ENCODE measurements at regions not wholly inside any gene's neighbourhood (a gene's known extent, or its start where the extent isn't known, plus 50 kb on each side); places are given as distances from the start of the nearest gene placed in this dataset.

DNA sequence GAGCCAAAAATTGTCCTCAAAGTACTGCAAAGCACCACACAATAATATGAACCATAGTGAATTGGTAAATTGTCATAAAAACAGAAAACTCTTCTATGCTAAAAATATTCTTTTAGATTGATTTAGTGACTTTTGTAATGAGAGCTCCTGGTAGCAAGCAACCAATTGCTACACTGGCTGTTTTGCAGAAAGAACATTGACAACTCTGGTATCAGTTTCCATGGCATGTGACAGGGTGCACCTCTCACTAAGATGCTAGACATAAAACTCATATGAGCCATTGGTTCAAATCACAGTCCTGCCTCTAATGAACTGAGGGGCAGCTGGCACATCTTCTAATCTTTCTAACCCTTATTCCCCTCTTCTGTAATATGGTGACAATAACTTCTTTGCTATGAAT lies 212.2 kb downstream of the HS3ST1 start:
- Histone ChIP-seq H3K36me3 (no peaks in the 10 kb centered on the region), H3K9me3 (no peaks in the 10 kb centered on the region), H3K27me3 (no peaks in the 10 kb centered on the region), H3K4me1 (no peaks in the 10 kb centered on the region), H3K27ac (no peak overlapping the region), H3K4me3 (no peak overlapping the region)
- no peak for TF ChIP-seq POLR2A (IDR thresholded peaks at IDR 0.05)
- TF ChIP-seq, protein P1, sequence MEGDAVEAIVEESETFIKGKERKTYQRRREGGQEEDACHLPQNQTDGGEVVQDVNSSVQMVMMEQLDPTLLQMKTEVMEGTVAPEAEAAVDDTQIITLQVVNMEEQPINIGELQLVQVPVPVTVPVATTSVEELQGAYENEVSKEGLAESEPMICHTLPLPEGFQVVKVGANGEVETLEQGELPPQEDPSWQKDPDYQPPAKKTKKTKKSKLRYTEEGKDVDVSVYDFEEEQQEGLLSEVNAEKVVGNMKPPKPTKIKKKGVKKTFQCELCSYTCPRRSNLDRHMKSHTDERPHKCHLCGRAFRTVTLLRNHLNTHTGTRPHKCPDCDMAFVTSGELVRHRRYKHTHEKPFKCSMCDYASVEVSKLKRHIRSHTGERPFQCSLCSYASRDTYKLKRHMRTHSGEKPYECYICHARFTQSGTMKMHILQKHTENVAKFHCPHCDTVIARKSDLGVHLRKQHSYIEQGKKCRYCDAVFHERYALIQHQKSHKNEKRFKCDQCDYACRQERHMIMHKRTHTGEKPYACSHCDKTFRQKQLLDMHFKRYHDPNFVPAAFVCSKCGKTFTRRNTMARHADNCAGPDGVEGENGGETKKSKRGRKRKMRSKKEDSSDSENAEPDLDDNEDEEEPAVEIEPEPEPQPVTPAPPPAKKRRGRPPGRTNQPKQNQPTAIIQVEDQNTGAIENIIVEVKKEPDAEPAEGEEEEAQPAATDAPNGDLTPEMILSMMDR (IDR thresholded peaks at IDR 0.05): no peak
- no peak for DNase-seq
- intact Hi-C loops (cut with DNase I): no loop called here

DNA sequence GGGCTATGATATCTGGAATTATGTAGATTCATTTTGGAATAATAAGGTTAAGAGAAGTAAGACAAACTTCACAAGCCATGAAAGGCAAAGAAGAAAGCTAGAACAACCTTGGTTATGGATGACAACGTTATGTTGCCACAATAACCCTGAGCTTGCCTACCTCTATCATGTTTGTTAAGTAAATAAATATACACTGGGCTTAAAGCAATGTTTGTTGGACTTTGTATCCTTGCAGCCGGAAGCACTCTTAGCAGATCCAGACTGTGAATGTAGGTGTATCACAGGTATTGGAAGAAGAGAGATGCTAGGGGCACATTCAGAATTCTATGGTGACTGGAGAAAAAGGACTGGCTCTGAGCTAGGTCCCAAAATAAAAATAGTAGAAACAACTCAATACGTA lies 214.4 kb downstream of the HS3ST1 start:
- no peaks in the 10 kb centered on the region for H3K36me3 ChIP-seq
- no peak for DNase-seq
- WGBS, 2 donors: 71 to 84% methylated on average over 3 of the region's 3 CpGs
- H3K4me3 ChIP-seq: no peak overlapping the region
- intact Hi-C loops (cut with DNase I): no loop called here
- H3K27ac ChIP-seq: no peak overlapping the region
- TF ChIP-seq, protein P1 (IDR thresholded peaks at IDR 0.05): no peak
- TF ChIP-seq POLR2A (IDR thresholded peaks at IDR 0.05): no peak
- no peaks in the 10 kb centered on the region for H3K27me3 ChIP-seq
- H3K4me1 ChIP-seq: no peaks in the 10 kb centered on the region
- H3K9me3 ChIP-seq: no peaks in the 10 kb centered on the region

DNA sequence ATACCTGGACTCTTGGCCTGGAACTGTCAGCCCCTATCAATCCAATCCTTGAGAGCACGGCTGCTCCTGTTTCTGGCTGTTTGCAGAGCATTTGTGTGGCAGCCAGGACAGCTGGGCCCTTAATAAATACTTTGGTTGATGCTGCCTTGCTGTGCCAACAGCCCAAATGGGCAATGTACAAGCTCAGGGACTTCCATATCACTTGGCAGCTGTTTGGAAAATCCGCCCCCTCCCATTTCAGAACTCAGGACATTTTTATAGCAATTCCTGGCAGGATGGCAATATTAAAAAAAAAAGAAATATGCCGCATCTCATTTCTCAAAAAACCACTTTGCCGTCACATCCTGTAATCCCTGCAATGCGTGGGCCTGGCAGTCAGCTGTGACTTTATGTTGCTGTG lies 218.9 kb downstream of the HS3ST1 start:
- Histone ChIP-seq H3K9me3 (peaks cover 0 to 17% (median 0%) of the 10 kb centered on the region in 3 donors), H3K27me3 (no peaks in the 10 kb centered on the region), H3K4me3 (no peak overlapping the region), H3K27ac (no peak overlapping the region), H3K36me3 (no peaks in the 10 kb centered on the region), H3K4me1 (no peaks in the 10 kb centered on the region)
- intact Hi-C loops (cut with DNase I): no loop called here
- no peak for TF ChIP-seq POLR2A (IDR thresholded peaks at IDR 0.05)
- DNase-seq: no peak
- WGBS, 2 donors: 68 to 79% methylated on average over 5 of the region's 5 CpGs

DNA sequence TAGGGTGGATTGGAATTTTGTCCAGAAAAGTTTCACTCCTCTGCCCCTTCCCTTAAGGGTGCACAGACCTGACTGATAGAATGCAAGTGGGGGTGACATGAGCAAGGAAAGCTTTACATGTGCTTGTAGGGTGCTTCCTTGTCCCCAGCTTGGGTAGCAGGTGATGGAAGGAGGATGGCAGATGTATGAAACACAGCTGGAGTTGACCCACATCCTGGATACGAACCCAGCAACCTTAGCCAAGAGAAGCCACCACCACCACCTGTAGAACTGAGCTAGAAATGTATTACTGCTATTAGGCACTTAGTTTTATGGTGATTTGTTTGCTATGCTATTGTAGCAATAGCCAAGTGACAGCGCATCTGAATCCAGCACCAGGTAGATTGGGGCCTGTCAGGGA lies 227.4 kb downstream of the HS3ST1 start:
- H3K27ac ChIP-seq: no peak overlapping the region
- DNase-seq: no peak
- no peaks in the 10 kb centered on the region for H3K36me3 ChIP-seq
- TF ChIP-seq POLR2A (IDR thresholded peaks at IDR 0.05): no peak
- TF ChIP-seq, protein P1 (IDR thresholded peaks at IDR 0.05): no peak
- H3K27me3 ChIP-seq: no peaks in the 10 kb centered on the region
- 78 to 100% methylated on average over 1 to 2 of the region's 2 CpGs for WGBS, 2 donors
- H3K9me3 ChIP-seq: no peaks in the 10 kb centered on the region
- no peak overlapping the region for H3K4me3 ChIP-seq
- intact Hi-C loops (cut with DNase I): no loop called here
- peaks cover 0 to 10% (median 0%) of the 10 kb centered on the region in 3 donors for H3K4me1 ChIP-seq

DNA sequence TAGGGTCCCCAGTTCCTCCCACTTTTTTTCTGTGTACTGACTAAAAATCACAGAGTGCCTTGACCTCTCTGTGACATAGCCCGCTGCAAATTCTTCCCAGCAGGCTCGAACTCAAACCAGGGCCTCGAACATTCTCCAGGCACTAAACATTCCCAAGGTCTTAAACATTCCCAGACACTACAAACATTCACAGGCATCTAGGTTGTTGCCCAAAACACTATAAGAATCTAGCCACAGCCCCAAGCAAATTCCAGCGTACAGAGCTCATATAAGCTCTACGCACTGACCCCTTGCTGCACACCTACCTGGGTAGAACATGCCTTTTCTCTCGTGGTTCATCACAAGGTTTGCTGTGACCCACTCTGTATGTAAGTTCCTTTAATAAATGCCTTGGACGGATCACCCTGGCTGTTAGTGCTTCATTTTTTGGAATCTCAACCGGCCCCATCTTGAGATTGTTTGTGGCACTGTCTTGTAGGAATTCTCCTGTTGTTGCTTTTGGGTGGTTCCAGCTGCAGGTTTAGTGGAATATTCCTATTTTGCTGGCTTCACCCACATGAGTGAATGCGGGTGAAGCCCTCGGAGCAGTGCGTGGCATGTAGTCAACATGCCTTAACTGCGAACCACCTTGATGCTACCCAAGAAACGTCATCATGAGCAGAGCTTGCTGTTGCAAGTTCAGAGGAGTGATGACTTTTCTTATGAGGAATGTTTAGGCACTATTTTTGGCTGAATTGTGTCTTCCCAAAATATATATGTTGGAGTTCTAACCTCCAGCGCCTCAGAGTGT lies 230.0 kb downstream of the HS3ST1 start:
- DNase-seq: no peak
- WGBS, 2 donors: 82 to 89% methylated on average over 14 of the region's 14 CpGs
- no peaks in the 10 kb centered on the region for H3K36me3 ChIP-seq
- intact Hi-C loops (cut with DNase I): no loop called here
- TF ChIP-seq, protein P1 (IDR thresholded peaks at IDR 0.05): no peak
- TF ChIP-seq POLR2A (IDR thresholded peaks at IDR 0.05): no peak
- H3K27ac ChIP-seq: no peak overlapping the region
- H3K4me3 ChIP-seq: no peak overlapping the region
- H3K4me1 ChIP-seq: peaks cover 0 to 10% (median 0%) of the 10 kb centered on the region in 3 donors
- H3K9me3 ChIP-seq: no peaks in the 10 kb centered on the region
- no peaks in the 10 kb centered on the region for H3K27me3 ChIP-seq
